NCI-H226 (cell line): ENCODE measurements at regions not wholly inside any gene's neighbourhood (a gene's known extent, or its start where the extent isn't known, plus 50 kb on each side); places are given as distances from the start of the nearest gene placed in this dataset.

ENCODE experiments used
- DNase-seq: peaks from one replicate; pipeline ENCODE4 v3.0.0-alpha.2; 2015

DNA sequence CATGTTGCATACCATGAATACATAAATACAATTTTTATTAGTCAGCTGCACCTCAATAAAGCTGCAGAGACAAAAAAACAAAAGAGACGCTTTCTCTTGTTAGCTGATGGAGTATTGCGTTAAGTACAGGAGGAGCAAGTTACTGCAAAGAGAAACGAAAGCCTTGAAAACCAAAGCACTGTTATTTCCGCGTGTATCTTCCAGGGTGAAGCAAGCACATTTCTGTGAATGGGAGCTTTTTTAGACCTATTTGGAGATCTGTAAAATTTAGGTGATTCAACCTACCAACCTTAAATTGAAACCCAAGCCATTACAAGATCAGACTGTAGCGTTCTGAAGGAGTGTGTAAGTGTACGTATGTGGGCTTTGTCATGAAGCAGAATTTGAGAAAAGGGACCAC is 390.4 kb downstream of the SOX9 start:
- no peak for DNase-seq

DNA sequence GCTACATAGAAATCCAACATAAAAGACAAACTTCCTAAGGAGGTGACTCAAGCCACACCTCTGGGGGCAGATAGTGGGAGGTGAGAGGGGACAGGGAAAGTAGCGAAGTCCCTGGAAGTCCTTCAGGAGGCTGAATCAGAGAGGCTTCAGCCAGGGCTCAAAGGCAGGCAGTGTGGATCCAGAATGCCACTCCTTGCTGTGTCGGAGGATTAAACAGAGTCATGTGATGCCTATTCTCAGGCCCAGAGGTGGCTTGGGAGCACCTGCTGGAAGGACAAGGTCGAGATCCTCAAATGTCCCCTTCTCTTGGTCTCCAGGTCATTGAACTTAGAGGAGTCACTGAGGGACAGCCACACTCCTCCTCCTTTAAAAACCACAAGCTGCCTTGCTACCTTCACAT is 391.1 kb downstream of the SOX9 start:
- no peak for DNase-seq

DNA sequence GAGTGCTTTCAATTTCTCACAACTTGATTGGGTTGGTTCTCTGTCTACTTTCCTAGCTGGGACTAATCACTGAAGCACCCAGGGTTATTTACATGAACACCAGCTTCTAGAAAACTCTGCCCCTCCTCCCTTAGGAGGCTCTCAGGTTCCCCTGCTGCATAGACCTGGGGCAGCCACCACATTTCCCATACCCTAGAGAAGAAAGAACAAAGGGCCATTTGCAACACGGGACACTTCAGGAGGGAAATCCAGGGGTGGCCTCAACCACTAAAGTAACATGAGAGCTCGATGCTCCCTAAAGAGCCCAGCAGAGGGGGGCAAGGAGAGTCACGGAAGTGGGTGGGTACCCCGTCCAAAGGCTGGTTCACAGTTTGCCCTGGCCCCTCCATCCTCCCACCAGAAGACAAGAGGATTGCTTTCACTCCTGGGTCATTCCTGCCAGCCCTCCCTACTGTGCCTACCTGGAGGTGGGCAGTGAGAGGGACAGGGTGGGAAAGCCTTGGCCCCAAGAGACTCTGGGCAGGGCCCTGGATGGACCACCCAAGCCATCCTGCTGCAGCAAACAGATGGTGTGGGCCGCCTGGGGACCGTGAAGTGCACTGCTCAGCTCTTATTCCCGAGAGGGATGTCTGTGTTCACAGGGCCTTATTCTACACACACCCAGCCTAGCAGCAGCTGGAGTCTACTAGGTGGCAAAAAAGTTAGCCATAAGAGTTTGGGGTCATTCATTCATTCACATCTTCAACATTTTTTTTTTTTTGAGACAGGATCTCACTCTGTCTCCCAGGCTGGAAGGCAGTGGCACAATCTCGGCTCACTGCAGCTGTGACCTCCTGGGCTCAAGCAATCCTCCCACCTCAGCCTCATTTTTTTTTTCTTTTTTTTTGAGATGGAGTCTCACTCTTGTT is 392.1 kb downstream of the SOX9 start:
- DNase-seq: no peak

GRCh38 chr17:72514321-72514861 is 393.6 kb downstream of the SOX9 start:
- peak; percentile 51 for DNase-seq

DNA sequence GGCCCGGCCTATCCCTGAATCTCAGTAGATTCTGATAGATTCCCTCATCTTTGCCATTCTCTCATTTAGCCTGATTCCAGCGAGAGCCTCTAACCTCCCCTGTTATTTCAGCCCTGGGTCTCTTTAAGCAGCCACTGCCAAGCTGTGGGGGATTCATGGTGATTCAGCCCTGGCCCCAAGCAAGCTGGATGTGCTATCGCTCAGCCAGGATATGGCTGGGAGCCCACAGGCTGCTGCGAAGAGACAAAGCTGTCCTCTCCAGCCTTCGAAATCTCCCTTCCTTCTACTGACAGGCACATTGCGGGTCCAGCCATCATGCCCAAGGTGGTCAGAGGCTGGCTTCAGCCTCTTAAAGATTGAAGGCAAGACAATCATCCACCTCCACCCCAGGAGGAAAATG is 394.1 kb downstream of the SOX9 start:
- peak; percentile 59 for DNase-seq

DNA sequence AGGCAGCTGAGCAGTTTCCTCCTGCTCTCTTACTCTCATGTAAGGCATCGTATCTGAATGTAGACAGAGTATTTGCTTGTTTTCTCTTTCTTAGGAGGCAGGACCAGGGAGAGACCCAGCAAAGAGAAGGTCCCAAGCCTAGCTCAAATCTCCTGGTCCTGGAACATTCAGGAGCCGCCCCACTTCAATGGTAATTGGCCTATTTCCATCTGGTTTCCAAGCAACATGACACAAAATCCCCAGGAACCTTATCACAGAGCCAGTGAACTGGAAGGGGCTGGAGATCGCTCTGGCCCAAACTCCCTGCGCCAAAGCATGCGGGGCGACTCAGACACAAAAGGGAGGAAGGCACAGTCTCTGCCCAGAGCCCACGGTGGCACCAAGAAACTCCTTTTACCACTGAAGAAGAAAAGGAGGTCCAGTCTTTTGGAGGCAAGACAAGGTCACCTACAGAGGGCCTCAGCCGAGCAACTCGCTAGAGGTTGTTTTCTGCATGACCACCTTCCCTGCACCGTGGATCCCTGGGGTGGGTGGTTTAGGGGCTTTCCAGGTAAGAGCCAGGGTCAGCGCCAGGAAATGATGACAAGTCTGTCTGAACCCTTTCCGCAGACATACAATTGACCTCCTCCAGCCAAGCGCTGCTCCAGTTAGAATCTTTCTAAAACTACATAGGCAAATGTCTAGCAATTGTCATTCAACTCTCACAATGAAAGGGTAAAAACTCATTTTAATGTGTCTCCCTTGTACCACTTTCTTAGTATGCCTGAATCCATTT is 394.7 kb downstream of the SOX9 start:
- peak; percentile 43 for DNase-seq

DNA sequence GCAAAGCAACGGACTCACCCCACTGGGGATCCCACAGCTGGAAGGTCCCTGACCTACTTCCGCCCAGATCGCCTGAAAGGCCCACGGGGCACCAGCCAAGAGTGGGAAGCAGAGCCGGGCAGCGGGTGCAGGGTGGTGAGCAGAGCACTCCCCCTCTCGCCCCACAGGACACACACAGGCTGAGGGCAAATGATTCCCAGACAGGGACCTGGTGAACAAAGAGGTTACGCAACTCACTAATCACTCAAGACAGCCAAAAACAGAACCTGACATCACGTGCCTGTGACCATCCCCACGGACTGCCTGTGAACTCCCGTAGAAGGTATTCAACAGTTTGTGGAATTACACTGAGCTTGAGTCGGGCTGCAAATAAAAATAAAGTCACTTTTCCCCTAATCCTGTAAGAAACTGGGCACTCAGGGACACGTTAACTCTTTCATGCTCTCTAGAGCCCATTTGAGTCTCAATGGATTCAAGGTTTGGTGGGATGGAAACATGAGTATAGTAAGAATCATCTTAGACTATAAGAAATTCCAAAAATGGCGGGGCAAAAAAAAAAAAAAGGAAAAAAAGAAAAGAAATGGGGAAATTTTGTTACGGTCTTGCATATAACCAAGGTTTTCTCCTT is 396.1 kb downstream of the SOX9 start:
- no peak for DNase-seq

GRCh38 chr17:72517413-72518158 is 396.8 kb downstream of the SOX9 start:
- no peak for DNase-seq

DNA sequence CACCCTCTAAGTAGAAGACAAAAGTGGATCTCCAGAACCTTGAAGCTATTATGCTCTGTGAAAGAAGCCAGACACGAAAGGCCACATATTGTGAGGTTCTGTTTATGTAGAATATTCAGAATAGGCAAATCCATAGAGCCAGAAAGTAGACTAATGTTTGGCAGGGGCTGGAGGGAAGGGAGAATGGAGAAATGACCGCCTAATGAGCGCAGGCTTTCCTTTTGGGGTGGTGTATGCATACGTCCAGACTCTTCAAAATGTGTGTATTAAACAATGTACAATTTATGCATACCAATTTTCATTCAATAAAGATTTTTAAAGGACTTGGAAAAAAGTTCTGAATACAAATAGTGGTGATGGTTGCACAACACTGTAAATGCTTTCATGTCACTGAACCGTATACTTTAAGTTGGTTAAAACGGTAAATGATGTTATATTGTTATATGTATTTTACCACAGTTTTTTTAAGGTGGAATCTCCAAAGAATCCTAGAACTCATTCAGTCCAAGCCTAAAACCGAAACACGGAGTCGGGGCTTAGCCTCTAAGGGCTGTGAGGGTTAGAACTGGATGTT is 397.4 kb downstream of the SOX9 start:
- no peak for DNase-seq

DNA sequence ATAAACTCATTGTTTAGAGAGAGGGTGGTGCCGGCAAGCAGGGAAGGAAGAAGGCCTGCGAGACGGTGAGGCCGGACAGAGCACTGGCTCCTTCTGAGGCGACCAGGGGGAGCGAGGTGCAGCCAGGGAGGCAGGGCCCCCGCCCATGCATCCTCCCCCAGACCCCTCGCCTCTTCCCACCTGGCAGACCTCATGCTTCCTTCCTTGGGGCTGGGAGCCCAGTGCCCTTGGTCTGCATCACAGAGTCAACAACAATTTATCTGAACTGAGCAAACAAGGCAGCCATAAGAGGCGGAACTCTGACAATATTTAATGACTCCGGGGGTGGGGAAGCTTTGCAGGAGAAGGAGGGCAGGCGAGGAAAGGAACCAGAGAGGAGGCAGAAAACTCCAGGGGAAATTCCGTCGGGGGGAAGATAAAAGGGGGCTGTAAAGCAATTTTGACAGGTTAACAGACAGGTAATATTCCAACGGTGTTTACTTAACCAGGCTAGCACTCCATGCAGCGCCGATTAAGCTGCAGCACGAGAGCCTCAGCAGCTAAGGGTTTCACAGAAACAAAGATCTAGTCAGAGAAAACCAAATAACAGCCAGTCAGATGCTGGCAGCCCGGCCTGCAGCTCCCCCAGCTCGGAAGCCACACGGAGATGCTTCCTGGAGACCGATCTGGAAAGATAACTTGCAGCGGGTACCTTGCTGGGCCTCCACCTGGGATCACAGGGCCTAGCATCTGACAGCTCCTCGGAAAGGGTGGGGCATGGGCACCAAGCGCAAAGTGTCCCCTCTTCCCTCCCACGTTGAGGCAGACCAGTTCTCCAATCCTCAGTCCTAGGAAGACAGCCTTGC is 398.2 kb downstream of the SOX9 start:
- no peak for DNase-seq

- DNase-seq: no peak
These were observed 398.7 kb downstream of the SOX9 start for GRCh38 chr17:72519598-72519936.

DNA sequence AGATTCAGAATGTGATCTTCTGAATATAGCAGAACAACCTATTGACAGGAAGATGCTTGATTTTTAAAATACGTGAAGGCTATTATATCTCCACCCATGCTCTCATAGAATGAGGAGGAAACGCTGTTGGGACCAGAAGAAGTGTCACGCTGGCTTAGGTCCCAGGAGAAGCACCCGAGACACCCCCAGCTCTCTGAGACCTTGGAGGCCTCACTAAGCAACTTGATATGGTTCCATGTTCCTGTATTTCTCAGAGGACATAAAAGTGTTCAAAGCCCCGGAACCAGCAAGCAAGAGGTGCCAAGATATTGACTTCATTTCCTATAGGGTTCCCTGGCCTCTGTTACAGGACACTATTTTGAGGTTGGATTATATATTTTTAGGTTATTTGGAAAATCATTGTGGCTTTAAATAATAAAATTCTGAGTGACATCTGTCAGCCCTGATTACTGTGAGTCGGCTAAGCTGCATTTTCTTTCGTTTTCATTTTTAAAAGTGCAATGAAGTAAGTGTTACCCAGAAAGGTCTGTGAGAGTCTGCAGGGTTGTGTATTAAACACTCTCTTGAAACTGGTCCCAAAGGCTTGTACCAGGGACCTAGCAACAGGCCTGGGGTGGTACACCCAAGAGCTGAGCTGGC is 400.0 kb downstream of the SOX9 start:
- DNase-seq: no peak

GRCh38 chr17:72523491-72523890 is 402.7 kb downstream of the SOX9 start:
- DNase-seq: no peak

- DNase-seq: no peak
These were observed 404.6 kb downstream of the SOX9 start for GRCh38 chr17:72525225-72526015.

DNA sequence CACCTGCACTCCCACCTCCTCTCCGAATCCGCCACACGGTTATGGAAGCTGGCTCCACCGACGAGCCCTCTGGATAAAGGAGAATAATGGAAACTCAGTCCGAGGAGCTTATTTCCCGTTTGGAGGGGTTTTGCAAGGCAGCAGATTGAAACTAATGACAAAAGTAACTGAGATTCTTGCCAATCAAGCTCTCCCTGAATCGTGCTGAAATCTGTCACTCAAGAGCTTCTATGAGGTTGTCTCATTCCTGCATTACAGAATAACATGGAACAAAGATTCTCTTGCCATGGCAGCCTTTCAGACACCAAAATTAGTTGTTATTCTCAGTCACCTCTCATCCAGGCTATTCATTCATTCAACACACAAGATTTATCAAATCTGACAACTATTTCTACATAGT is 405.9 kb downstream of the SOX9 start:
- DNase-seq: no peak

DNA sequence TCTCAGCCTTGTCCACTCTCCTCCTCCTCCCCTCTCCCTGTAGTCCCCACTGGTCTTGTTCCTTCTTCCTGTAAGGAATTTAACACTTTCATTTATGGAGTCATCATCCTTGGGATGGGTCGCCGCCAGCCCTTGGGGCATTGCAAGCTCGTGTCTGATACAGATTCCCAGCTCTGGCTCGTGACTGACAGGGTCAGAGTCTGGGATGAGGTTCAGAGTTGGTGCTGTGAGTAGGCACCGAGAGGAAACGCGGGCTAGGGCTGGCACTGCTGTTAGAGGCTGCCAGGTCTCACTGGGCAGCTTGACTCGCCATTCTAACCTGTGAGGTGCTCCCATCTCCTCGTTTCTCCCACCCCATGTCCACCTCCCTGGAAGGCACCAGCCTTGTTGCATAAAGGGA is 407.0 kb downstream of the SOX9 start:
- no peak for DNase-seq

DNA sequence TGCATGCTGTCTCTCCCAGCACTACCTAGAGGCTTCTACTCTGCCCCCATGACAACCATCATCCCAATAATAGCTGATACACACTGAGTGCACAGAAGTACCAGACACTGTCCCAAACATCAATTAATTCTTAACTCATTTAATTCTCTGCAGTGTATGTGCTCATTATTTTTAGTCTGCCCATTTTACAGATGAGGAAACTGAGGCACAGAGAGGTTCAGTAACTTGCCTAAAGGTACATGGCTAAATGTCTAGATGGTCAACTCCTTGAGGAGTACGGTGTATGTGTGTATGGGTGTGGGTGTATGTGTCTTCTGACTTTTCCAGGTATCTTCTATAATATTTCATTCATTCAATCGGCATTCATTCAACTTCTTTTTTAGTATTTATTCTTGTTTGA is 407.9 kb downstream of the SOX9 start:
- DNase-seq: no peak

GRCh38 chr17:72529386-72529785 is 408.6 kb downstream of the SOX9 start:
- DNase-seq: no peak

DNA sequence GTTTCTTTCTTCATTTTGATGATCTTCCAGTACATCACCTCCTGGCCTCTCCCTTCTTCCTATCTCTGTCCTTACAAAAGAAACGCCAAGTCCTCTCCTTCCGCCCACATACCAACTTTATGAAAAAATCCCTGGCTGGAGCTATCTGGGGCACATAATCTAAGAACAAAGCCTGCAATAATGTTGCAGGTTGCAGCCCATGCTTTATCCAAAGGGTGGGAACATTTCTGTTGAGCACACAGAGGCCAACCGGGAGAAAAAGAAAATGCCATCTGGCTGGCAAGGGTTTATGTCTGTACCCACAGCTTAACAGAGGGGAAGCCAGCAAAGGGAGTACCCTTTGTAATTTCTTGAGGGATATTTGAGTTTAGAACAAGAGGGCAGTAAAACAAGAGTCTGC is 409.6 kb downstream of the SOX9 start:
- no peak for DNase-seq

GRCh38 chr17:72531729-72532128 is 410.9 kb downstream of the SOX9 start:
- no peak for DNase-seq
